Adipocyte (in vitro differentiated cells): ENCODE measurements at regions not wholly inside any gene's neighbourhood (a gene's known extent, or its start where the extent isn't known, plus 50 kb on each side); places are given as distances from the start of the nearest gene placed in this dataset.
"Not testable (repeated sequence)": the region's sequence is repeated elsewhere in the genome, so short reads cannot be mapped to it uniquely, and the experiment has no call there.

Source experiments
- DNase-seq: peaks from one replicate; pipeline ENCODE4 v3.0.0-alpha.2; 2015; ENCODE audit warnings: low read depth
- H3K27me3 ChIP-seq: replicated peaks from 2 replicates; pipeline ENCODE4 v1.7.0; 2013; ENCODE audit warnings: mild to moderate bottlenecking, low read length, moderate library complexity; ENCODE audit not compliant: control insufficient read depth, insufficient read depth
- H3K36me3 ChIP-seq: 2 replicates; pipeline ENCODE4 v1.7.0; 2013; ENCODE audit warnings: low read length, mild to moderate bottlenecking, moderate library complexity; ENCODE audit not compliant: control insufficient read depth, insufficient read depth, severe bottlenecking
- H3K4me1 ChIP-seq: 2 replicates; pipeline ENCODE4 v1.7.0; 2013; ENCODE audit warnings: mild to moderate bottlenecking, low read length, moderate library complexity; ENCODE audit not compliant: control insufficient read depth, insufficient read depth
- H3K4me3 ChIP-seq: 2 replicates; pipeline ENCODE4 v1.7.0; 2013; ENCODE audit warnings: mild to moderate bottlenecking, low read length, moderate library complexity
- H3K9ac ChIP-seq: 2 replicates; pipeline ENCODE4 v1.7.0; 2013; ENCODE audit warnings: mild to moderate bottlenecking, low read length, moderate library complexity
- H3K9me3 ChIP-seq: 2 replicates; pipeline ENCODE4 v1.7.0; 2013; ENCODE audit warnings: mild to moderate bottlenecking, low read length, moderate library complexity; ENCODE audit not compliant: control insufficient read depth

DNA sequence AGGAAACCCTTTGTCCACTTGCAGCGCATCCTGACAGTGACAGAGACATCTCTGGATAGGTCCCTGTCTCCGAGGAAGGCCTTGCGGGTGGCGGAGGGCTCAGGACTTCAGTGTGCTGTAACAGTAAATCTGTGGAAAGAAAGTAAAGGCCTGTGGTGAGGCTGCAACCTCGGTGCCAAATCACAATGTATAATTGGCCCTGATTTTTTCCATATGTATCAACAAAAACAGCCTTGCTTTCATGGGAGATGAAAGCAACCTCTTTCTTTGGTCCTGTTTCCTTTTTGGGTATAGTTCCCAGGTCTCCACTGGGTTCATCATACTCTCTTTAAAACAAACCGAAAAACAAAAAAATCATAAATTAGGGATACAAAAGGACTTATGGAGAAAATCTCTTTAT lies 110.9 kb upstream of the BMPER start:
- Histone ChIP-seq H3K4me1 (no peaks in the 10 kb centered on the region), H3K36me3 (no peaks in the 10 kb centered on the region), H3K9me3 (no peaks in the 10 kb centered on the region), H3K4me3 (no peak overlapping the region), H3K9ac (no peak overlapping the region), H3K27me3 (no peaks in the 10 kb centered on the region)
- peak; percentile 10 for DNase-seq

DNA sequence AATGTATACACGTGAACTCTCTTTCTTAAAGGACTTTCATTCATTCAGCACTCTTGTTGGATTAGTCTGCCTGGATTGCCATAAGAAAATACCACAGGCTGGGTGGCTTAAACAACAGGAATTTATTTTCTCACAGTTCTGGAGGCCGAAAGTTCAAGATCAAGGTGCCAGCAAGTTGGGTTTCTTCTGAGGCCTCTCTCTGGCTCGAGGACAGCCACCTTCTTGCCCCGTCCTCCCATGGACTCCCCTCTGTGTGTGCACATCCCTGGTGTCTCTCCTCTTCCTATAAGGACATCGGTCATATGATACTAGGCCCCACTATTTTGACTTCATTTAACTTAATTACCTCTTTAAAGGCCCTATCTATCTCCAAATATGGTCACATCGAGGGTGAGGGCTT lies 110.4 kb upstream of the BMPER start:
- Histone ChIP-seq H3K9ac (no peak overlapping the region), H3K9me3 (no peaks in the 10 kb centered on the region), H3K36me3 (no peaks in the 10 kb centered on the region), H3K4me1 (no peaks in the 10 kb centered on the region), H3K4me3 (no peak overlapping the region), H3K27me3 (no peaks in the 10 kb centered on the region)
- no peak for DNase-seq

- H3K9me3 ChIP-seq = no peaks in the 10 kb centered on the region
- no peak overlapping the region for H3K9ac ChIP-seq
- H3K36me3 ChIP-seq = no peaks in the 10 kb centered on the region
- no peaks in the 10 kb centered on the region for H3K4me1 ChIP-seq
- no peak for DNase-seq
- no peaks in the 10 kb centered on the region for H3K27me3 ChIP-seq
- H3K4me3 ChIP-seq = no peak overlapping the region
Measured at GRCh38 chr7:33796538-33796937, 108.8 kb upstream of the BMPER start.

DNA sequence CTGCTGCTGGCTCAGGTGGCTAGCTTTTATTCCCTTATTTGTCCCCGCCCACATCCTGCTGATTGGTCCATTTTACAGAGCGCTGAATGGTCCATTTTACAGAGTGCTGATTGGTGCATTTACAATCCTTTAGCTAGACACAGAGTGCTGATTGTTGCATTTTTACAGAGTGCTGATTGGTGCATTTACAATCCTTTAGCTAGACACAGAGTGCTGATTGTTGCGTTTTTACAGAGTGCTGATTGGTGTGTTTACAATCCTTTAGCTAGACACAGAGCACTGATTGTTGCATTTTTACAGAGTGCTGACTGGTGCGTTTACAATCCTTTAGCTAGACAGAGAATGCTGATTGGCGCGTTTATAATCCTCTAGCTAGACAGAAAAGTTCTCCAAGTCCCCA lies 107.8 kb upstream of the BMPER start:
- not testable (repeated sequence) for H3K4me1 ChIP-seq, H3K9me3 ChIP-seq, H3K9ac ChIP-seq, H3K36me3 ChIP-seq, H3K4me3 ChIP-seq, DNase-seq, H3K27me3 ChIP-seq

DNA sequence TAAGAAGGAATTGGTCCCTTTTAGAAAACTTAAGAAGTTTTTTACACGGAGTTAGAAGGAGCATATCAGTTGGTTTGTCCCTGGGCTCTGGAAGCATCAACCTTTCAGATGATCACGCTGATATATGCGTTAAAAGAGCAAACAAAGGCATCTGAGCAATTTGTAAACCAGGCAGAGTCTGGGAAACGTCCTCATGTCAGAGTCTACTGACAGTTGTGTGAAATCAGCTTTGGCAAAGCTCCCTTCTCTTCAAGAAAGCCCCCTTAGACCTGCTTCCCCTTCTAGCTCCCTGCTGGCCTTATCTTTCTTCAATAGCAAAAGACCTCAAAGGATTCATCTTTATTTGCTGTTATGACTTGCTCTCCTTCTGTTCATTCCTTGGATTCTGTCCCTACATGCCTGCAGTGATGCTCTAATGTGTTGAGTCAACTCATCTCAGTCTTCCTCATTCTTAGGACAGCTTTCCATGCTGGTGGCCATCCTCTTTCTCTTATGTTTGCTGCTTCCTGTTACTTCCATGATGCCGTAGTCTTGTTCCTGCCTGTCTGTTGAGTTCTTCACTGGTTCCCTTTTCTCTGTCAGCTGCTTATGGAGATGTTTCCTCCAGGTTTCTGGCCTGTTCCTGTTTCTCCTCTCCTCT lies 106.5 kb upstream of the BMPER start:
- no peaks in the 10 kb centered on the region for H3K9me3 ChIP-seq
- H3K27me3 ChIP-seq = no peaks in the 10 kb centered on the region
- H3K4me1 ChIP-seq = no peaks in the 10 kb centered on the region
- no peak for DNase-seq
- H3K9ac ChIP-seq = no peak overlapping the region
- no peaks in the 10 kb centered on the region for H3K36me3 ChIP-seq
- no peak overlapping the region for H3K4me3 ChIP-seq

DNA sequence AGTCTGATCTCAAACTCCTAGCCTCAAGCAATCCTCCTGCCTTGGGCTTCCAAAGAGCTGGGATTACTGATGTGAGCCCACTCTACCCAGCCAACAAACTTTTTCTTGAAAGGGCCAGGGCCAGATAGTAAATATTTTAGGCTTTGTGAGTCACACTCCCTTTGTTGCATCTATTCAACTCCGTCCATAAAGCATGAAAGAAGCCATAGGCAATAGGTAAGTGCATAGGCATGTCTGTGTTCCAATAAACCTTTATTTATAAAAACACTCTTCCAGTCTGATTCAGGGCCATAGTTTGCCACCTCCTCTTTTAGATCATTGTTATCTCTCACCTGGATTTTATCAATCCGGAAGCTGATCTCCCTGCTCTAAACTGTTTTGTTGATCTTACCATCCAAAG lies 105.6 kb upstream of the BMPER start:
- H3K27me3 ChIP-seq = no peaks in the 10 kb centered on the region
- H3K36me3 ChIP-seq = no peaks in the 10 kb centered on the region
- no peaks in the 10 kb centered on the region for H3K4me1 ChIP-seq
- no peaks in the 10 kb centered on the region for H3K9me3 ChIP-seq
- H3K9ac ChIP-seq = no peak overlapping the region
- no peak for DNase-seq
- H3K4me3 ChIP-seq = no peak overlapping the region

- Histone ChIP-seq H3K4me3 (no peak overlapping the region), H3K27me3 (no peaks in the 10 kb centered on the region), H3K4me1 (peaks cover 25% of the 10 kb centered on the region), H3K9ac (no peak overlapping the region), H3K9me3 (no peaks in the 10 kb centered on the region), H3K36me3 (no peaks in the 10 kb centered on the region)
- DNase-seq = no peak
Measured at GRCh38 chr7:33802600-33802999, 102.7 kb upstream of the BMPER start.

- no peaks in the 10 kb centered on the region for H3K27me3 ChIP-seq
- no peaks in the 10 kb centered on the region for H3K36me3 ChIP-seq
- no peak overlapping the region for H3K9ac ChIP-seq
- no peak for DNase-seq
- H3K9me3 ChIP-seq = no peaks in the 10 kb centered on the region
- H3K4me1 ChIP-seq = peaks cover 40% of the 10 kb centered on the region
- no peak overlapping the region for H3K4me3 ChIP-seq
Measured at GRCh38 chr7:33804140-33804660, 101.1 kb upstream of the BMPER start.

DNA sequence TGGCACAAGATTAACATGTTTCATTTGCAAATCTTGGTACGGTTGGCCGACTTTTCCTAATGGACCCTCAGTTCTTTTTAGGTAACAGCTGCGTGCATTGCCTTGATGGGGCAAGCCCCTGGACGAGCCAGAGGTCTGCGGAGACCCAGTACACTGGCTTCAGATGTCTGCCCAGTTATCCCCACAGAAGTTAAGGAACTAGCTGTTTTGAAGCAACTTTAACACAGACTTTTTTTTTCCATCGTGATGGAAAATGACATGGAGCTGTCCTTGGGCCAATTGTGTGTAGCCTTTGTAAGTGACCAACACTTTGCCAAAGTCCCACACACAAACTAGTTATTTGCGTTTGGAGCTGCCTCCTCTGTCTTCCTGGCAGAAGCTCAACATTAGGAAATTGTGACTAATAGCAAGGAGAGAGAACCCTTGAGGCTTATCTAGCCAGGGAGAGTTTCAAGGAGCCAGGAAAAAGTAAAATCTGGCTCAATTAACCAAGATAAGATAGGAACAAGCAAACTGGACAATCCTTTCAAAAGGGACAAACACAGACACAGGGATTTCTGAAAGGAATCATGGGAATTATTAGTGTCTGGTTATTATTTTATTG lies 99.6 kb upstream of the BMPER start:
- peaks cover 49% of the 10 kb centered on the region for H3K4me1 ChIP-seq
- H3K4me3 ChIP-seq = peak overlapping the region; percentile 9
- peak overlapping the region; percentile 48 for H3K9ac ChIP-seq
- peak; percentile 49 for DNase-seq
- H3K9me3 ChIP-seq = no peaks in the 10 kb centered on the region
- H3K27me3 ChIP-seq = no peaks in the 10 kb centered on the region
- no peaks in the 10 kb centered on the region for H3K36me3 ChIP-seq

GRCh38 chr7:33806298-33807154 lies 98.8 kb upstream of the BMPER start:
- peak overlapping the region; percentile 48 for H3K9ac ChIP-seq
- H3K4me3 ChIP-seq = no peak overlapping the region
- no peaks in the 10 kb centered on the region for H3K9me3 ChIP-seq
- H3K36me3 ChIP-seq = no peaks in the 10 kb centered on the region
- DNase-seq = peak; percentile 2
- H3K4me1 ChIP-seq = peaks cover 49% of the 10 kb centered on the region
- no peaks in the 10 kb centered on the region for H3K27me3 ChIP-seq

DNA sequence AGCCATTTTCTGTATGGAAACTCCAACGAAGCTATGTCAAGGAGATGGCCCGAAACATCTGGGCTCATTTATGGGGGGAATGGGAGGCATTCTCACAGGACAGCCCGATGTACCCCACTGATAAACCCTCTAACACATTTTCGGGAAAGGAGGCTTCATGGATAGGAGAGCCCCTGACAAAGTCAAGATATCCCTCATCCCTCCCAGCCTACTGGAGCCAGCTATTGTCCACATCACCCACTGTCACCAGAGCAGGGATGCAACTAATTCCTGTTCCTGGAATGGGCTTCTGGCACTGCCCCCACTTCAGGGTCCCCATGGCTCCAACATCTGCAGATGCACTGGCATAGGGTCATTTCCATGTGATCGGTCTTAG lies 98.2 kb upstream of the BMPER start:
- no peak for DNase-seq
- Histone ChIP-seq H3K9ac (no peak overlapping the region), H3K4me1 (peaks cover 49% of the 10 kb centered on the region), H3K36me3 (no peaks in the 10 kb centered on the region), H3K27me3 (no peaks in the 10 kb centered on the region), H3K9me3 (no peaks in the 10 kb centered on the region), H3K4me3 (no peak overlapping the region)
